ENCODE measurements at regions not wholly inside any gene's neighbourhood (a gene's known extent, or its start where the extent isn't known, plus 50 kb on each side); places are given as distances from the start of the nearest gene placed in this dataset.

DNA sequence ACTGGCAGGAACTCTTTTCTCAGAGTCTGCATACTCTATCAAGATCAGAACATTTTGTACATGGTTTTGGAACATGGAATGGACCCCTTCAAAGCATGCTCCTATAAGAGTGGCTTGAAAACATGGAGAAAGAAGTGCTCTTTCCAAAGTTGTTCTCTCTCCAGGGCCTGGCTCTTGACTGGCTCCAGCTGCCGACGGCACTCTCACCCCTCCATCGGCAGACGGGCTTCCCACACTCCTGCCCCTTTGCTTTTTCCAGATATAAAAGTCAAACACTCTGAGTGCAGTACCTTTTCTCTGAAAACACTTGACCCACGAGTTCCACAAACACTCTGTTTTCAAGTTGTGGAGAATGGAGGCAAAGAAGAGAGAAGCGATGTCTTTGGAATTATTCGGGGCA is 72.5 kb upstream of the ONECUT1 start:
- no peak for DNase-seq

DNA sequence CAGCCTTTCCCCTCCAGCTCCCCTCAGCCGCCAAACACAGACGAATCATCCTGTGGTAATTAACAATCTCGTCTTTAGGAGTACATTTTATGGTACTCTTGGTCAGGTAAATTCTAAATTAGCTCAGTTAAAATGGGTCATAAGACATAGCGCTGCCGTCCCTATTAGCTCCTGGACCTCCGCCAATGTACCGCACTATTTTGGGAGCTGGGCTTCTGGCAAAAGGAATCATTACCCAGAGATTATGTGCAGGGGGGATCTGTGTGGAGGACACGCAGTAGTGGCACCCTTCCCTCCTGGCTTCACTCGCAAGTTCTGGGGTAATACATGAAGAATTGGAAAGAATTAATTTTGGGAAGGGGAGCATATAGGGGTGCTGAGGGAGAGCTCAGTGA is 68.6 kb upstream of the ONECUT1 start:
- no peak for DNase-seq

DNA sequence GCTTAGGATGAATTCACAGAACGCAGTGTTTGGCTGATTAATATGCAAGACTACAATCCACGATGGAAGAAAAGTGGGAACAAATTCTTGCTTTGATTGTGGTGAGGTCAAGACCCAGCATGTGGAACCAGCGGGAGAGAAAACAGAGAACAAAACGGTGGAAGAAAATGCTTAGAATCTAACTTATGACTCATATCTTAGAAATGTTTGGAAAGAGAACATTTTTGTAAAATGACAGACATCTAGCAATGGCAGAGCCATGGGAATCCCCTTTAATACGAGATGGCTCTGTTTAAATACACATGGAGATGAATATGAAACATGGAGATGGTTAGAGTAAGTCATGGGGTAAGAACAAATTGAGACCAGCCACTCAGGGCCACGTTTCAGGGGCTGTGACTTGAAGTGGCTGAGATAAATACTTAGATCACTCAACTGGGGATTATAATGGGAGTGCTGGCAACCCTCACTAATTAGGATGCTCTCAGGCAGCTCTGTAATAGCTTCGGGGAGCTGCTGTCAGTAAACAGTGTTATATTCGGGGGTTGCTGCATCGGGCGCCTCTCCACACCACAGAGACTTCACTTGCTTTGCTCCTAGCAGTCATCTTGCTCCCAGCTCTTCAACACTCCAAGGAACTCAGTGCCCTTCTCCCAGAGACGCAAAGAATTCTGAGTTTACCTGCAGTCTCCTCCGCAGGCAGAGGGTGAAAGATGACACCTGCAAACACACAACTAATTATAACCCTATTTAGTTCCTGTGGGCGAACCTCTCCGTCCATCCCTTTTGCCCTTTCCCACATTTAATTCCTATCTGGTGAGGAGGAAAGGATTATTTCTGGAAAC is 68.0 kb upstream of the ONECUT1 start:
- no peak for DNase-seq

DNA sequence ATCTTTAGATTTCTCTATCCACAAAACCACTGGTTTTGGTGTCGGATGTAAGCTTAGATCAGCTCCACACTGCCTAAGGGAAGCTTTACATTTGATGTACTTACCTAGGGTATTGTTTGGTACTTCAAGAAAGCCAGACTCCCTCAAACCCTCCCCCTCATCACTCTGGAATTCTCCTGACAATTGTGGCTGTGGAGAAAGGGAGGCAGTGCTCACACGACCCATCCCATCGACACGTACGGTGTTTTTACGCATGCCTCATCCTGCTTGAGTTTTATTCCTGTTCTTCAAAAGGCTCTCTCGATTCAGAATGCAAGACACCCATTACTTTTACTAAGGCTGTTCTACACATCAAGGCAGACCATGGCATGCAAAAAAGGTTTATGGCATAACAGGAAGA is 67.3 kb upstream of the ONECUT1 start:
- no peak for DNase-seq

DNA sequence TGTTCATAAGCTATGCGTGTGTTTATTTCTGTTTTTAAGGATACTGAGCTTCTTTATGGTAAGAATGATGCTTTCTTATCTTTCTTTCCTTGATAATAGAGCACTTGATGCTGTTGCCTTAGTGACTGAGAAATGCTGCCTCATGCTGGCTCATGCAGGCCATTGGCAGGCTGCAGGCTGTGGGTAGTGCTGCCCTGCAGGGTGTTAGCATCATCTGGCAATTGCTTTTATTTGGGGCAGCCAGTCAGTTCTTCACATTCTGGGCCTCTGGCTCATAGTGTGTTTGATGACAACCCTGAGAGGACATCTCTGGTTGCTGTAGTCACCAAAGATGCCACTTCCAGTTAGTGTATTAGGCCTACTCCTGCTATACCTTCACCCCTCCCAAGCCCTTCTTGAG is 66.2 kb upstream of the ONECUT1 start:
- DNase-seq: no peak

DNA sequence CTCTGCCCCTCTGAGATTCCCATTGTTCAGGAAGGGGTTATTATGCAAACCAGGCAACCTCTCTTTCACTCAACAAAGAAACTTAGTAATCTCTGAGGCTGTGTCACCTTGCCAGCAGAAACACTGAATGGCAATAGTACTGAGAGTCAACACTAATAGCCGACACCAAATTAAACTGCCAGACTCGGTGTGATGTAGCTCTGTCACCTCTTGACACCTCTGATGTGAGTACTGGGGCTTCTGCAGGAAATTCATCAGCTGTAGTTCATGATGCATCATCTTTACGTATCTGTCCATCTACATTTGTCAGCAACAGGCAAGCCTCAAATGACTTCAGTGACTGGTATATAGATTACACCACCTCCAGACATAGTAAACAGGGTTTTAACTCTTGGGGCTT is 65.0 kb upstream of the ONECUT1 start:
- no peak for DNase-seq

DNA sequence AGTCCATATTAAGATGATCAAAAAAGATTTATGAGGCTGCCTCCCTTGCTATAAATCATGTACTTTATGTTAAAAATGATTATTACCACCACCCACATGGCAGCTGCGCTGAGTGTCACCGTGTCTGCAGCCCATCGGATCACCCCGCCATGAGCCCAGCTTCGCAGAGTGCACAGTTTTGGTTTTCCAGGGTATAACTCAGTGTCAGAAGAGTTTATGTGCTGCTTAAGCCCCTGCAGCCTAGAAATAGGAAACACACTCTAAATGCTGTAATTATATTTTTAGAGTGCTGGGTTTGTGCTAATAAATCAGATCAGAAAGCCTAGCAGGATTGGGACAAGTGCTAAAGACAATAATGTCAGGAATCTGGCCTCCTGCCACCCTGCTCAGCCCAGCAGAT is 54.7 kb upstream of the ONECUT1 start:
- no peak for DNase-seq

All from C1 segment of cervical spinal cord (tissue), 14 donors.